ENCODE measurements at regions not wholly inside any gene's neighbourhood (a gene's known extent, or its start where the extent isn't known, plus 50 kb on each side); places are given as distances from the start of the nearest gene placed in this dataset.
"Not testable (repeated sequence)": the region's sequence is repeated elsewhere in the genome, so short reads cannot be mapped to it uniquely, and the experiment has no call there.

DNA sequence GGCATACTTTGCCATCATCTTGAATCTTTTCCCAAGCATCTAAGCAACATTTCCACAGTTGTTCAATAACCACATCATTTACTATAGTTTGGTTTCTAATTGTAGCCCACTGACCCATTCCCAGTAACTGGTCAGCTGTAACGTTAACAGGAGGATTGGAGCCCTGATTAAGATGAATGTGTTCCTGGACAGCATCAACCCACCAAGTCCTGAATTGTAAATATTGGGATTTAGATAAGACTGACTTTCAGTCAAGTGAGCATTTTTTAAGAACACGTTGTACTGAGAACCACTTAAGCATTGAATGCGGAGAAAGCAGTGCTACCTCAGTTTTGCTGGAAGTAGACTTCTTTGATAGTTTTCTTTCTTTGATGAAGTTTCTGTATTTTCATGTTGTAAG lies 53.3 kb upstream of the ARL4D start:
- in situ Hi-C loops (cut with MboI; ENCODE audit: low sequenced_read_pairs) = not testable (repeated sequence)

- in situ Hi-C loops (cut with MboI; ENCODE audit: low sequenced_read_pairs) = no loop called here
Measured at GRCh38 chr17:43344685-43345084, 54.1 kb upstream of the ARL4D start.

DNA sequence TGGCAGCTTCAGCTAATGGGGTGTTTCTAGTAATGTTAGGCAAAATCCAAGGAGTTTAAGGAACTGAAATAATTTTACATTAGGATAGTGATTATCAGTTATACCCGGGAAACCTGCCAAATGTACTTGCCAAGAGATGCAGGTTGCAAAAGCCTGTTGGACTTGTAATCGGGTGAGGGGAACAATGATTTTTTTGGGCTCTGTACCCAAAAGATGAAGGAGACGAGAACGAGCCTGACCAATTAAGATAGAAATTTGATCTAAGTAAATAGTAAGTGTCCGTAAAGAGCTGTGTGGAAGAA lies 56.3 kb upstream of the ARL4D start:
- in situ Hi-C loops (cut with MboI; ENCODE audit: low sequenced_read_pairs) = no loop called here

DNA sequence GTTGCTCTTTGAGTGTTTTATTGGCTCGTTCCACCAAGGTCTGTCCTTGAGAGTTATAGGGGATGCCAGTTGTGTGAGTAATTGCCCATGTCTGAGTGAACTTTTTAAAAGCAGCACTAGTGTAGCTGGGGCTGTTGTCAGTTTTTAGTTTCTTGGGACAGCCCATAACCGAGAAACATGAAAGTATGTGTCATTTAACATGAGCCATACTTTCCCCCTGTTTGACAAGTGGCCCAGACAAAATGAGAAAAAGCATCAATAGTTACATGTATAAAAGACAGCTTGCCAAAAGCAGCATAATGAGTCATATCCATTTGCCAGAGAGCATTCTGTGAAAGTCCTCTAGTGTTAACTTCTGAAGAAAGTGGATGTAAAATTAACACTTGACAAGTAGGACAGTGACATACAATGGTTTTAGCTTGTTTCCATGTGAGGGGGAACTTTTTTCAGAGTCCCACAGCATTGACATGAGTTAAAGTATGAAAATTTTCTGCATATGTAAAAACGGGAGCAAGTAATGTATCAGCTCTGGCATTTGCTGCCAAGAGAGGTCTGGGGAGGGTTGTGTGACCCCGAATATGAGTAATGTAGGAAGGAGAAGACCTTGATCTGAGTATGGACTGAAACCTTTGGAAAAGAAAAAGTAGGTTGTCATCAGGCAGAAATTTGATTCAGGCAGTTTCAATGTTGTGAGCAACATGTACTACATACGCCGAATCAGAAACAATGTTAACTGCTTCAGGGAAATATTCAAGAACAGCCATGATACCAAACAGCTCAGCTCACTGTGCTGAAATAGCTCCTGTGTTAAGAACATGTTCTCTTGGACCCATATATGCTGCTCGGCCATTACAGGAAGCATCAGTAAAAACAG lies 56.8 kb upstream of the ARL4D start:
- in situ Hi-C loops (cut with MboI; ENCODE audit: low sequenced_read_pairs) = no loop called here

- in situ Hi-C loops (cut with MboI; ENCODE audit: low sequenced_read_pairs) = no loop called here
Measured at GRCh38 chr17:43338886-43339516, 59.8 kb upstream of the ARL4D start.

GRCh38 chr17:43337684-43338428 lies 60.9 kb upstream of the ARL4D start:
- in situ Hi-C loops (cut with MboI; ENCODE audit: low sequenced_read_pairs) = no loop called here

DNA sequence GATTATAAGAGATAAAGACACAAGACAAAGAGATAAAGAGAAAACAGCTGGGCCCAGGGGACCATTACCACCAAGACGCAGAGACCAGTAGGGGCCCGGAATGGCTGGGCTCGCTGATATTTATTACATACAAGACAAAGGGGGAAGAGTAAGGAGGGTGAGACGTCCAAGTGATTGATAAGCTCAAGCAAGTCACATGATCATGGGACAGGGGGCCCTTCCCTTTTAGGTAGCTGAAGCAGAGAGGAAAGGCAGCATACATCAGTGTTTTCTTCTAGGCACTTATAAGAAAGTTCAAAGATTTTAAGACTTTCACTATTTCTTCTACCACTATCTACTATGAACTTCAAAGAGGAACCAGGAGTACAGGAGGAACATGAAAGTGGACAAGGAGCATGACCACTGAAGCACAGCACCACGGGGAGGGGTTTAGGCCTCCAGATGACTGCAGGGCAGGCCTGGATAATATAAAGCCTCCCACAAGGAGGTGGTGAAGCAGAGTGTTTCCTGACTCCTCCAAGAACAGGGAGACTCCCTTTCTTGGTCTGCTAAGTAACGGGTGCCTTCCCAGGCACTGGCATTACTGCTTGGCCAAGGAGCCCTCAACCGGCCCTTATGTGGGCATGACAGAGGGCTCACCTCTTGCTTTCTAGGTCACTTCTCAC lies 63.9 kb upstream of the ARL4D start:
- in situ Hi-C loops (cut with MboI; ENCODE audit: low sequenced_read_pairs) = no loop called here

- in situ Hi-C loops (cut with MboI; ENCODE audit: low sequenced_read_pairs) = no loop called here
Measured at GRCh38 chr17:43333433-43333943, 65.3 kb upstream of the ARL4D start.

DNA sequence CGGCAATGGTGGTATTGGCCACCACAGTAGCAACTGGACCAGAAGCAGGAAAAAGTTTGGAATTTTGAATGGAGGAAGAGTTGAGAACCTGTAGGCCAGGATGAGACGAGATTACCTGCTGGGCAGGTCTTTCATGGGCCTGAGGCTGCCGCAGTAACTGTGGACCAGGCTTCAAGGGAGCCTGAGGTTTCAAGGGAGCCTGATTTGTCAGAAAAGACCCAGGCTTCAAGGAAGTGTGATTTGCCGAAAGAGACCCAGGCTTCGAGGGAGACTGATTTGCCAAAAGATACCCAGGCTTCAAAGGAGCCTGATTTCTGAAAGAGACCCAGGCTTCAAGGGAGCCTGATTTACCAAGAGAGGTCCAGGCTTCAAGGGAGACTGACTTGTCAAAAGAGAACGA lies 66.6 kb upstream of the ARL4D start:
- in situ Hi-C loops (cut with MboI; ENCODE audit: low sequenced_read_pairs) = no loop called here

DNA sequence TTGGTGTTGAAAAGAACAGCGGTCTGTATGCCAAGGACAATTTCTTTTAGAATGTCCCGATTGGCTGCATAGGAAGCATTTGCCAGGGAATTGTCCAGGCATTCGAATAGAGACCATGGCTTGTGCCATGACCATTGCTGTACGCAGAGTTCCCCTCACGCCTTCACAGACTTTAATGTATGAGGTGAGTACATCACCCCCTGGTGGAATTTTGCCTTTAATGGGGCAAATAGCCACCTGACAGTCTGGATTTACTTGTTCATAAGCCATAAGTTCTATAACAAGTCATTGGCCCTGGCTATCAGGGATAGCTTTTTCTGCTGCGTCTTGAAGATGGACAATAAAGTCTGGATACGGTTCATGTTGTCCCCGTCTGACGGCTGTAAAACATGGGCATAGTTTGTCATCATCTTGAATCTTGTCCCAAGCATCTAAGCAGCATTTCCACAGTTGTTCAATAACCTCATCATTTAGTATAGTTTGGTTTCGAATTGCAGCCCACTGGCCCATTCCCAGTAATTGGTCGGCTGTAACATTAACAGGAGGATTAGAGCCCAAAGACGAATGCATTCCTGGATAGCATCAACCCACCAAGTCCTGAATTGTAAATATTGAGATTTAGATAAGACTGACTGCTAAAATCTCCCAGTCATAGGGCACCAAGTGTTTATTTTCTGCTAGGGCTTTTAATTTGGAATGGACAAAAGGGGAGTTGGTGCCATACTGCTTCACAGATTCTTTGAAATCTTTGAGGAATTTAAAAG lies 67.7 kb upstream of the ARL4D start:
- in situ Hi-C loops (cut with MboI; ENCODE audit: low sequenced_read_pairs) = no loop called here

- in situ Hi-C loops (cut with MboI; ENCODE audit: low sequenced_read_pairs) = no loop called here
Measured at GRCh38 chr17:43329183-43329582, 69.6 kb upstream of the ARL4D start.

- in situ Hi-C loops (cut with MboI; ENCODE audit: low sequenced_read_pairs) = no loop called here
Measured at GRCh38 chr17:43328650-43329049, 70.1 kb upstream of the ARL4D start.

DNA sequence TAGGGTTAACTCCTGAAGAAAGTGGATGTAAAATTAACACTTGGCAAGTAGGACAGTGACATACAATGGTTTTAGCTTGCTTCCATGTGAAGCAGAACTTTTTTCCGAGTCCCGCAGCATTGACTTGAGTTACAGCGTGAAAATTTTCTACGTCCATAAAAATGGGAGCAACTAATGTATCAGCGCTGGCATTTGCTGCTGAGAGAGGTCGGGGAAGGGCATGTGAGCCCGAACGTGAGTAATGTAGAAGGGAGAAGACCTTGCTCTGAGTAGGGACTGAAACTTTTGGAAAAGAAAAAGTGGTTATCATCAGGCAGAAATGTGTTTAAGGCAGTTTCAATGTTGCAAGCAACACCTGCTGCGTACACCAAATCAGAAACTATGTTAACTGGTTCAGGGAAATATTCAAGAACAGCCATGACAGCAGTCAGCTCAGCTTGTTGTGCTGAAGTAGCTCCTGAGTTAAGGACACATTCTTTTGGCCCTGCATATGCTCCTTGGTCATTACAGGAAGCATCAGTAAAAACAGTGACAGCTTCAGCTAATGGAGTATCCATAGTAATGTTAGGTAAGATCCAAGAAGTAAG lies 70.9 kb upstream of the ARL4D start:
- in situ Hi-C loops (cut with MboI; ENCODE audit: low sequenced_read_pairs) = no loop called here

- in situ Hi-C loops (cut with MboI; ENCODE audit: low sequenced_read_pairs) = no loop called here
Measured at GRCh38 chr17:43327421-43327820, 71.4 kb upstream of the ARL4D start.

- in situ Hi-C loops (cut with MboI; ENCODE audit: low sequenced_read_pairs) = no loop called here
Measured at GRCh38 chr17:43326490-43327275, 72.1 kb upstream of the ARL4D start.

DNA sequence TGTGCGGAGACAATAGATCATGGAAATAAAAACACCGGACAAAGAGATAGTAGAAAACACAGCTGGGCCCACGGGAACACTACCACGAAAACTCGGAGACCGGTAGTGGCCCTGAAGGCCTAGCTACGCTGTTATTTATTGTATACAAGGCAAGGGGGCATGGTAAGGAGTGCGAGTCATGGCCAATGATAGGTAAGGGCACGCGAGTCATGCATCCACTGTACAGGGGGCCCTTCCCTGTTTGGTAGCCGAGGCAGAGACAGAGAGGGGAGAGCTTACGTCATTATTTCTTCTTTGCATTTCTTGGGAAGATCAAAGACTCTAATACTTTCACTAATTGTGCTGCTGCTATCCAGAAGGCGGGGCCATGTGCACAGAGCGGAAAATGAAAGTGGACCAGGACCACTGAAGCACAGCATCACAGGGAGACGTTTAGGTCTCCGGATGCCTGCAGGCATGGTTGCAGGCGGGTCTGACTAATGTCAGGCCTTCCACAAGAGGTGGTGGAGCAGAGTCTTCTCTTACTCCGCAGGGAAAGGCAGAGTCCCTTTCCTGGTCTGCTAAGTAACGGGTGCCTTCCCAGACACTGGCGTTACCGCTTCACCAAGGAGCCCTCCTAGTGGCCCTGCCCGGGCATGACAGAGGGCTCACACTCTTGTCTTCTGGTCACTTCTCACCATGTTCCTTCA lies 74.4 kb upstream of the ARL4D start:
- in situ Hi-C loops (cut with MboI; ENCODE audit: low sequenced_read_pairs) = loop anchor here (25.0 kb wide), 2 partner anchors 112 to 487 kb away; partner anchors contain the start of genes AOC2, PSME3 and TMEM106A

DNA sequence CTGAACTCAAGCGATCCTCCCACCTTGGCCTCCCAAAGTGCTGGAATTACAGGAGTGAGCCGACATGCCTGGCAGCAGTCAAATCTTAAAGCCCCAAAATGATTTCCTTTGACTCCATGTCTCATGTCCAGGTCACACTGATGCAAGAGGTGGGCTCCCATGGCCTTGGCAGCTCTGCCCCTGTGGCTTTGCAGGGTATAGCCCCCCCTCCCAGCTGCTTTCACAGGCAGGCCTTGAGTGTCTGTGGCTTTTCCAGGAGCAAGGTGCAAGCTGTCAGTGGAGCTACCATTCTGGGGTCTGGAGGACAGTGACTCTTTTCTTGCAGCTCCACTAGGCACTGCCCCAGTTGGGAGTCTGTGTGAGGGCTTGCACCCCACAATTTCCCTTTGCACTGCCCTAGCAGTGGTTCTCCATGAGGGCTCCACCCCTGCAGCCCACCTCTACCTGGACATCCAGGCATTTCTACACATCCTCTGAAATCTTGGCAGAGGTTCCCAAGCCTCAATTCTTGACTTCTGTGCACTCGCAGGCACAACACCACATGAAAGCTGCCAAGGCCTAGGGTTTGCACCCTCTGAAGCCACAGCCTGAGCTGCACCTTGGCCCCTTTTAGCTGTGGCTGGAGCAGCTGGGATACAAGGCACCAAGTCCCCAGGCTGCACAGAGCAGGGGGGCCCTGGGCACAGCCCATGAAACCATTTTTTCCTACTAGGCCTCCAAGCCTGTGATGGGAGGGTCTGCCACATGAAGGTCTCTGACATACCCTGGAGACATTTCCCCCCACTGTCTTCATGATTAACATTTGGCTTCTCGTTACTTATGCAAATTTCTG lies 79.3 kb upstream of the ARL4D start:
- in situ Hi-C loops (cut with MboI; ENCODE audit: low sequenced_read_pairs) = loop anchor here (25.0 kb wide), 2 partner anchors 107 to 482 kb away; partner anchors contain the start of genes AOC2, PSME3 and TMEM106A

Measured in HL-60/S4 (cell line).